GM06990 (cell line): ENCODE measurements at regions not wholly inside any gene's neighbourhood (a gene's known extent, or its start where the extent isn't known, plus 50 kb on each side); places are given as distances from the start of the nearest gene placed in this dataset.

Experiments used
- DNase-seq: peaks from one replicate; pipeline ENCODE4 v3.0.0-alpha.2; 2011; ENCODE audit not compliant: insufficient read length; ENCODE audit errors: extremely low read depth
- H3K27me3 ChIP-seq: replicated peaks from 2 replicates; pipeline ENCODE4 v1.6.0; 2011; ENCODE audit warnings: low read length; ENCODE audit not compliant: control insufficient read depth, insufficient read depth
- H3K36me3 ChIP-seq: 2 replicates; pipeline ENCODE4 v1.5.1; 2011; ENCODE audit warnings: low read length; ENCODE audit not compliant: control insufficient read depth, insufficient read depth
- H3K4me3 ChIP-seq: replicated peaks from 2 replicates; pipeline ENCODE4 v1.5.1; 2011; ENCODE audit warnings: low read depth, mild to moderate bottlenecking, control low read depth, low read length
- CTCF ChIP-seq: IDR thresholded peaks from 2 replicates; pipeline ENCODE4 v1.5.1; 2011; ENCODE audit warnings: low read length, control low read depth, mild to moderate bottlenecking, inconsistent platforms; ENCODE audit not compliant: insufficient read depth, poor library complexity, severe bottlenecking

- Histone ChIP-seq H3K27me3 (no peaks in the 10 kb centered on the region), H3K4me3 (no peak overlapping the region), H3K36me3 (no peaks in the 10 kb centered on the region)
- no peak for DNase-seq
- TF ChIP-seq CTCF, result no peak
Observed at GRCh38 chr5:93120771-93121170, 460.2 kb downstream of the NR2F1-AS1 start.

GRCh38 chr5:93120051-93120450 is 461.0 kb downstream of the NR2F1-AS1 start:
- H3K27me3 ChIP-seq, result no peaks in the 10 kb centered on the region
- H3K4me3 ChIP-seq, result no peak overlapping the region
- no peak for TF ChIP-seq CTCF
- no peak for DNase-seq
- H3K36me3 ChIP-seq, result no peaks in the 10 kb centered on the region

DNA sequence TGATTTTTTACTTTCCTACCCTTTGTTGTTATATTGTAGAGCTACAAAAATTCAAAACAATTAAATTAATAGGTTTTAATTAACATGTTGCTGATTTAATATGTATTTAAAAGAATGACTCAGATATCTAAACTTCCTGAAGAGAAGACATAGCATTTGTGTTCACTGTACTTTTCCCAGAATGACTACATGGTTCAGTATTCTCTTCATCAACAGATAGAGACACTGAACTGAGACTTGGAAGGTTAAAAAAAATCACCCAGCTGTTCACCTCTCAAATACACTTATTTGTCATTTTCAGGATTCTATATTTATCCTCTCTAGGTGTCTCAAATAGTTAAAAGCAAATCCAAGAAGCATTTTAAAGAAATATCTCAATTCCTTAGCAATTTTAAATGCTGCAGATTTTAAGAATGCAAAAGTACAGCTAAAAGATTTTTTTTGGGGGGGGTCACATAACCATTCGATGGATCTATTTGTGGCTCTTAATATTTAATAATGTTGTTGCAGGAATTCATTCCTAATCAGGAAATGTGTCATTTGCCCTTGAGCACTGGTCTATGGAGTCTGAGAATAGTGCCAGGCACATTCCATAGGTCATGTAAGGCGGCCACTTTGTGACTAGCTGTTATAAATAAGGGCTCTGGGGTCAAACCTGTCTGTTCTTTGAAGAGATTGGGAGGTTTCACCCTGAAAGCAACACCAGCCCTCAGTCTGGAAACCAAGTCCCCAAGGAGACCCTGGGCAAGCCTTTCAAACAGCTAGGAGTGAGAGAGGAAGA is 463.1 kb downstream of the NR2F1-AS1 start:
- no peak for TF ChIP-seq CTCF
- DNase-seq, result peak; percentile 10
- no peaks in the 10 kb centered on the region for H3K36me3 ChIP-seq

DNA sequence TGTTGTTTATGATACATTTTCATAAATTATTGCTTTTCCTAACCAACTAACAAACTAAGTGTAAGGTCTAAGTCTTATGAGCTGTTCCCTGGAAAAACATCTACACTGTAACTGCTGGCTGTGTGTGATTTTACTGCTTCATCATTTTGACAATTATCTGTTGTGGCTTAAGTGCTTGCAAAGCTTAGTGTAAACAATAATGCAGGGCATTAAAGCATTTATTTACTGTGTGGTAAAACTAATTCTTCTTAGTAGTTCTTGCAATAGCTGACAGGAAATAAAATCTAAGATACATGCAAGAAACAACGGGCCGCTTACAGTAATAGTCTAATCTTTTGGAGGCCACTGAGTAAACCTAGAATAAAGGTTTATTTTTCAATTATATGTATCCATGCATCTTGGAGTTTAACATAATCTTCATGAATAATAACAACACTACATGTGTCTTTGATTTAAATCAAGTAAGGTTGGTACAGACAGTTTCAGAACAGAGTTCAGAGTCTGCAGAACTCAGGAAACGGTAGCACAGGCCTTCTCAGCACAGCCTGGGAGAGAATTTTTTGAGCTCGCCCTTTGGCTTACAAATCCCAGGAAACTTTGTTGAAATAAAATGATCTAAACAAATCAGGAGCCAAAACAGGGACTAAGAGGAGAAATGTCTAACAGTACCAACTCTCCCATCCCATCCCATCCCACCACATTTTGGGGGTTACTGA is 473.1 kb downstream of the NR2F1-AS1 start:
- DNase-seq, result no peak
- no peaks in the 10 kb centered on the region for H3K27me3 ChIP-seq
- no peaks in the 10 kb centered on the region for H3K36me3 ChIP-seq
- no peak overlapping the region for H3K4me3 ChIP-seq
- no peak for TF ChIP-seq CTCF

More for the DNA sequence above, 463.1 kb downstream of the NR2F1-AS1 start:
- no peaks in the 10 kb centered on the region; the same call in 1 of the 2 replicates for H3K27me3 ChIP-seq
- H3K4me3 ChIP-seq, result no peak overlapping the region

DNA sequence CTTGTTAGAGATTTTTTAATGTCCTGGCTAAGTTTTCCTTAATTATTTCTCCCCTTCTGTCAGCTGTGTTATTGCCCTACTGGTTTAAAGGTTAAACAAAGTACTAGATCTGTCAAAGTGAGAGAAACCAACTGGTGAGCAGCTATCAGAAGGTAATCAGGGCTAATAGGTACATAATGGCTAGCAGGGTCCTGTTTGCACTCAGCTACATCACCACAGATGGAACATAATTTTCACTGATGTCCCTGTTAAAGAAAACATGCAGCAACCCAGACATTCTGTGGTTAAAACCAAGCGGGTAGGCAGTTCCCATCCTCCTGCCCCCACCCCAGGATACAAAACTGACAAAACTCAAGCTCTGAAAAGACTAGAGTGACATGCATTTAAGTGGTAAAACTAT is 473.9 kb downstream of the NR2F1-AS1 start:
- TF ChIP-seq CTCF, result no peak
- DNase-seq, result no peak
- Histone ChIP-seq H3K27me3 (no peaks in the 10 kb centered on the region), H3K4me3 (no peak overlapping the region), H3K36me3 (no peaks in the 10 kb centered on the region)

GRCh38 chr5:93101661-93102060 is 479.4 kb downstream of the NR2F1-AS1 start:
- H3K36me3 ChIP-seq, result no peaks in the 10 kb centered on the region
- DNase-seq, result no peak
- no peak for TF ChIP-seq CTCF
- no peaks in the 10 kb centered on the region for H3K27me3 ChIP-seq
- H3K4me3 ChIP-seq, result no peak overlapping the region
